ENCODE measurements at regions not wholly inside any gene's neighbourhood (a gene's known extent, or its start where the extent isn't known, plus 50 kb on each side); places are given as distances from the start of the nearest gene placed in this dataset.
"Not testable (repeated sequence)": the region's sequence is repeated elsewhere in the genome, so short reads cannot be mapped to it uniquely, and the experiment has no call there.

- no peak overlapping the region for H3K4me3 ChIP-seq (ENCODE audit: low read length)
- no peak for DNase-seq (ENCODE audit: low read depth)
- TF ChIP-seq CTCF (conservative IDR thresholded peaks at IDR 0.05; ENCODE audit: low read depth, low read length) = no peak
Measured at GRCh38 chr3:5503136-5503535, 315.6 kb downstream of the EDEM1 start.

GRCh38 chr3:5504135-5504534 is 316.6 kb downstream of the EDEM1 start:
- TF ChIP-seq CTCF (conservative IDR thresholded peaks at IDR 0.05; ENCODE audit: low read depth, low read length) = no peak
- no peak overlapping the region for H3K4me3 ChIP-seq (ENCODE audit: low read length)

GRCh38 chr3:5505163-5505562 is 317.7 kb downstream of the EDEM1 start:
- TF ChIP-seq CTCF (conservative IDR thresholded peaks at IDR 0.05; ENCODE audit: low read depth, low read length) = no peak

More at GRCh38 chr3:5504135-5504534, 316.6 kb downstream of the EDEM1 start:
- DNase-seq (ENCODE audit: low read depth) = no peak

DNA sequence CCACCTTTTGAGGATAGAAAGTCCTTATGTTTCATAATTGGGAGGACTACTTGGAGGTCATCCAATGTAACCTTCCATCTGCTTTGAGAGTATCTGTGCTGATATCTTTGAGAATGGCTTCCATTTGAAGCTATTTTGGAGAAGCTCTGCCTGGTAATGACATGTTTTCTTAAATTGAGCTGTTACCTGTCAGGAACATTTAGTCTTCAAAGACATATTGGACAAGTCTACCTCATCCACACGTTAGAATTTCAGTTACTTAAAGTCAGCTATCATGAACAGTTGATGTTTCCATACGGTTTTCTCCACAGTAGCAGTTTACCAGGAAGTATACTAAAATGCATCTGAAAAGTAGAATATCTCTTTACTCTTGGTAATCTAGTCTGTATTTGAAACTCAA is 318.5 kb downstream of the EDEM1 start:
- H3K4me3 ChIP-seq (ENCODE audit: low read length) = no peak overlapping the region
- DNase-seq (ENCODE audit: low read depth) = no peak
- TF ChIP-seq CTCF (conservative IDR thresholded peaks at IDR 0.05; ENCODE audit: low read depth, low read length) = no peak

More at GRCh38 chr3:5505163-5505562, 317.7 kb downstream of the EDEM1 start:
- no peak overlapping the region for H3K4me3 ChIP-seq (ENCODE audit: low read length)
- no peak for DNase-seq (ENCODE audit: low read depth)

DNA sequence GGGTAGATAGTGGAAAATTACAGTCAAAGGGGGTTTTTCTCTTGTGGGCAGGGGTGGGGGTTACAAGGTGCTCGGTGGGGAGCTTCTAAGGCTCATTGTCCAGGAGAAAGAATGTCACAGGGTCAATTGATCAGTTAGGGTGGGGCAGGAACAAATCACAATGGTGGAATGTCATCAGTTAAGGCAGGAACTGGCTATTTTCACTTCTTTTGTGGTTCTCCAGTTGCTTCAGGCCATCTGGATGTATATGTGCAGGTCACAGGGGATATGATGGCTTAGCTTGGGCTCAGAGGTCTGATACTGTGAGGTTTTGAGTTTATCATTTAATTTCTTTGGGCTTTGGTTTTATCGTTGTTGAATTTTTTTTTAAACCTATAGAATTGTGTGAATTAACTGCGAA is 321.4 kb downstream of the EDEM1 start:
- H3K4me3 ChIP-seq (ENCODE audit: low read length); DNase-seq (ENCODE audit: low read depth): not testable (repeated sequence)

GRCh38 chr3:5510300-5510699 is 322.8 kb downstream of the EDEM1 start:
- no peak overlapping the region for H3K4me3 ChIP-seq (ENCODE audit: low read length)
- no peak for TF ChIP-seq CTCF (conservative IDR thresholded peaks at IDR 0.05; ENCODE audit: low read depth, low read length)
- no peak for DNase-seq (ENCODE audit: low read depth)

DNA sequence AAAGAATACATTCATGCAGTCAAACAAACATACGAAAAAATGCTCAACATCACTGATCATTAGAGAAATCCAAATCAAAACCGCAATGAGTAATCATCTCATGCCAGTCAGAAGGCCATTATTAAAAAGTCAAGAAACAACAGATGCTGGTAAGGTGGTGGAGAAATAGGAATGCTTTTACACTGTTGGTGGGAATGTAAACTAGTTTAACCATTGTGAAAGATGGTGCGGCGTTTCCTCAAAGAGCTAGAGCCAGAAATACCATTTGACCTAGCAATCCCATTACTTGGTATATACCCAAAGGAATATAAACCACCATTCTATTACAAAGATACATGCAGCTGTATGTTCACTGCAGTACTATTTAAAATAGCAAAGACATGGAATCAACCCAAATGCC is 330.4 kb downstream of the EDEM1 start:
- H3K4me3 ChIP-seq (ENCODE audit: low read length) = no peak overlapping the region
- DNase-seq (ENCODE audit: low read depth) = no peak
- no peak for TF ChIP-seq CTCF (conservative IDR thresholded peaks at IDR 0.05; ENCODE audit: low read depth, low read length)

GRCh38 chr3:5520237-5520636 is 332.7 kb downstream of the EDEM1 start:
- TF ChIP-seq CTCF (conservative IDR thresholded peaks at IDR 0.05; ENCODE audit: low read depth, low read length) = no peak
- DNase-seq (ENCODE audit: low read depth) = no peak
- H3K4me3 ChIP-seq (ENCODE audit: low read length) = no peak overlapping the region
